SJCRH30 (cell line): ENCODE measurements at regions not wholly inside any gene's neighbourhood (a gene's known extent, or its start where the extent isn't known, plus 50 kb on each side); places are given as distances from the start of the nearest gene placed in this dataset.
"Not testable (repeated sequence)": the region's sequence is repeated elsewhere in the genome, so short reads cannot be mapped to it uniquely, and the experiment has no call there.

Experiments
- DNase-seq, 2 experiments: peaks; one replicate each; pipeline ENCODE4 v3.0.0-alpha.2; 2015 to 2020
- H3K27ac ChIP-seq: fragments of 250-450 bp; sonication (Bioruptor Pico); 2 replicates; pipeline ENCODE4 v1.5.1; 2020; ENCODE audit warnings: mild to moderate bottlenecking, moderate library complexity
- H3K27me3 ChIP-seq: fragments of 250-450 bp; sonication (Bioruptor Pico); 2 replicates; pipeline ENCODE4 v1.5.1; 2020; ENCODE audit warnings: mild to moderate bottlenecking, moderate library complexity
- H3K36me3 ChIP-seq: fragments of 250-450 bp; sonication (Bioruptor Pico); 2 replicates; pipeline ENCODE4 v1.5.1; 2020; ENCODE audit warnings: mild to moderate bottlenecking, moderate library complexity
- H3K4me1 ChIP-seq: fragments of 250-450 bp; sonication (Bioruptor Pico); 2 replicates; pipeline ENCODE4 v1.5.1; 2020; ENCODE audit warnings: mild to moderate bottlenecking, moderate library complexity
- H3K4me3 ChIP-seq: fragments of 250-450 bp; sonication (Bioruptor Pico); 2 replicates; pipeline ENCODE4 v1.5.1; 2020; ENCODE audit warnings: mild to moderate bottlenecking, moderate library complexity
- H3K9me3 ChIP-seq: fragments of 250-450 bp; sonication (Bioruptor Pico); replicated peaks from 2 replicates; pipeline ENCODE4 v1.5.1; 2020; ENCODE audit warnings: mild to moderate bottlenecking, moderate library complexity

DNA sequence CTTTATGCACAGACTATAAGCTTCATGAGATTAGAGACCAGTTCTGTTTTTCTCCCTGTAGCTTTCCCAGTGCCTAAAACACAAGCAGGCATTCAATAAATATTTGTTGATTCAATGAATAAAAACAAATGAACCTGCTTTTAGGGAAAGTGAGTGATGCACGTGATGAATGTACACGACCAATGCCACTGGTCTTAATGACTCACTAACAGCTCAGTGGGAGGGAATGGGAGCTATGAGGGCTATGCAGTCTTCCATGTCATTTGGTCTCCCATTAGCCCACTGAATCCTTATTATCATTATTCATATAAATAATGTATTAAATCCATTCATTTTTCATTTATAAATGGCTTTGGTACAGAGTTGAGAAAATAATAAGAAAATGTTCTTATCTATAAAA, 247.4 kb downstream of the FBXO8 start:
- Histone ChIP-seq H3K27me3 (no peaks in the 10 kb centered on the region), H3K27ac (no peak overlapping the region), H3K4me1 (no peaks in the 10 kb centered on the region), H3K4me3 (no peak overlapping the region), H3K36me3 (no peaks in the 10 kb centered on the region), H3K9me3 (no peaks in the 10 kb centered on the region)
- DNase-seq: no peak

DNA sequence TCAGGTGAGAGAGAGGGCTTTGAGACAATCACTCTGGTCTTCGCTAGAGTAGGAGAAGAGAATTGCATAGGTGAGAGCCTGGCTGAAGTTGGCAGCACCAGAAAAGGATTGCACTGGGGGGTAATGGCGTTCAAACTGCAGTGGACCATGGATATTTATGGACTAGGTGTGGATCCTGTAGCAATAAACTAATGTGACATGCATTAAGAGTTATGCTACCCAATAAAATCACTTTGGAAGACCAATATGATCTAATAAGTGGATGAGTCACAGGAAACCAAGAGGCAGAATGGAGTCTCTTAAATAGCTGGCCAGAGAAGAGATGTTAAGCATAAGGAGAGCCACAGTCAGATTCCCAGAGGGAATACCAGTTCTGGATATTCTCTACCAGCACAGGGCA, 259.8 kb downstream of the FBXO8 start:
- Histone ChIP-seq H3K4me3 (no peak overlapping the region), H3K36me3 (no peaks in the 10 kb centered on the region), H3K27me3 (no peaks in the 10 kb centered on the region), H3K27ac (no peak overlapping the region), H3K9me3 (no peaks in the 10 kb centered on the region), H3K4me1 (no peaks in the 10 kb centered on the region)
- no peak for DNase-seq

DNA sequence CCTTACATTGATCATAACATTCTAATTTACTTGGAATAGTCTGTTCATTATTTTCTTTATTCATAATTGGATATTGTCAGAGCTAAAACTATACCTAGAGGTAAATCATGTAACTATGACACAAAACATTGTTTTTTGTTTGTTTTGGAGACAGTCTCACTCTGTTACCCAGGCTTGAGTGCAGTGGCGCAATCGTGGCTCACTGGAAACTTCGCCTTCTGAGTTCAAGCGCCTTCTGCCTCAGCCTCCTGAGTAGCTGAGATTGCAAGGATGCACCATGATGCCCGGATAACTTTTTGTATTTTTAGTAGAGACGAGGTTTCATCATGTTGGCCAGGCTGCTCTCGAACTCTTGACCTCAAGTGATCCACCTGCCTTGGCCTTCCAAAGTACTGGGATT, 265.2 kb downstream of the FBXO8 start:
- no peaks in the 10 kb centered on the region for H3K9me3 ChIP-seq
- H3K36me3 ChIP-seq: no peaks in the 10 kb centered on the region
- H3K4me3 ChIP-seq: no peak overlapping the region
- H3K27me3 ChIP-seq: no peaks in the 10 kb centered on the region
- H3K27ac ChIP-seq: no peak overlapping the region
- no peaks in the 10 kb centered on the region for H3K4me1 ChIP-seq
- no peak for DNase-seq

DNA sequence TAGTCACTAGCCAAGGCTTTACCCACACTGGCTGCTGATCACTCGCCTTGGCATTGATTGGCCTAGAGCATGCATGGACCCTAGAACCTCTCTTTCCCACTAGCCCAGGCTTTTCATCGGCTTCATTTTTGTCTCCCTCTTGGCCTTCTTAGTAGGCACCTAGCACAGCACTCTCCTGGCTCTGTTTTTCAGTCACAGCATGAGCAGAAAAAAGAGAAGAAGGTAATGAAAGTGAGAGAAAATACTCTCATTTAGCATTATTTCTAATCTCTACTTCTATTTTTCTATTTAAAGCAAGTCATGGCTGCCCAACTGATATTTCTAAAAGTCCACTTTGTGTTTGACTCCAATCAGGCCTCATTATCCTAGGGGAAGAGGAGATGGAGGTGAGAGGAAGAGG, 267.2 kb downstream of the FBXO8 start:
- Histone ChIP-seq H3K36me3 (no peaks in the 10 kb centered on the region), H3K27ac (no peak overlapping the region), H3K27me3 (no peaks in the 10 kb centered on the region), H3K9me3 (no peaks in the 10 kb centered on the region), H3K4me3 (no peak overlapping the region), H3K4me1 (no peaks in the 10 kb centered on the region)
- no peak for DNase-seq

DNA sequence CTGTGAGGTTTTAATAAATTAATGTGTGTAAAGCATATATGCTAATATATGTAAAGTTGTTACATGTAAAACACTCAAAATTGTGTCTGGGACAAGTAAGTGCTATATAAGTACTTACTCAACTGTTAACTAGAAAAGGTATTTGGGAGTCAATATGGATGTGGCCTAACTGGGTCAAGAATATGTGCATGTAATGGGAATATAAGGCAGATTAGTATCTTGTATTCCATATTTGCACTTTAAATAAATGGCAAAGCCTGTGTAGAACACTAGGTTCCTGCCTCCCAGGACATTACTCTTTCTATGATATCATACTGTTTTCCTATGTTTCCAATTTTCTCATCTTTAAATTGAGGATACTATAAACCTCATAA, 270.6 kb downstream of the FBXO8 start:
- Histone ChIP-seq H3K27me3 (no peaks in the 10 kb centered on the region), H3K27ac (no peak overlapping the region)

DNA sequence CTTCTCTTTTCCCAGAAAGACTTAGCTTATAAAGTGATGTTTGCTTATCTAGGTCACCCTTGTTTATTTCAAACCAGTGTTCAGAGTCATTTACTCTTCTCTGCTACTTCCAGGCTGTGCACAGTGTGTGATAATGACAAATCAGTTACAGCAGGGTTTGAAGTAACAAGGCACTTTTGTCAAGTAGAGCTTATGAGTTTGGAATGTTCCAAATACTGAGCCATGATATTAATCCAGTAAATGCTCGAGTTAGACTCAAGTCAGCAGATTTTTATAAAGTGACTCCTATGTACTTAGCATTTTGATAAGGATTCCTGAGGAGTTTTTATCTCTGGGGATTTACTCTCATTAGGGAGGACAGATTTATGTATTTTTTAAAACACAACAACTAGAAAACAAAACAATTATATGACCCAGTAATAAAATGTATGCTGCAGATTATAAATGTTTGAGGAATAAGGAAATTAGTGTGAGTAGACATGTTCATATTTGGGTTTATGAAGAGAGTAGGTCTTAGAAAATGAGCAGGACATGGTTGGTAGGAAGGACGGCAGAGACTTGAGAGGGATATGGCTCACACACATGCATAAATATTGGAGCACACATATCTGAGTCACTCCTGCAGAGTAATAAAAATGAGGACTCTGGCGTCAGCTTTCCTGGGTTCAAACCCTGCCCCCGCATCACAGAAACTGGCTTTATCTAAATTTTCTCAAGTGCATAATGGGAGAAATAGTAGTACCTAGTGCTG, 271.2 kb downstream of the FBXO8 start:
- Histone ChIP-seq H3K27me3 (no peaks in the 10 kb centered on the region), H3K36me3 (no peaks in the 10 kb centered on the region), H3K4me3 (no peak overlapping the region), H3K27ac (no peak overlapping the region), H3K9me3 (no peaks in the 10 kb centered on the region), H3K4me1 (no peaks in the 10 kb centered on the region)
- DNase-seq: no peak

More for the DNA sequence above, 270.6 kb downstream of the FBXO8 start:
- Histone ChIP-seq H3K4me1 (no peaks in the 10 kb centered on the region), H3K36me3 (no peaks in the 10 kb centered on the region), H3K4me3 (no peak overlapping the region), H3K9me3 (no peaks in the 10 kb centered on the region)
- DNase-seq: no peak

DNA sequence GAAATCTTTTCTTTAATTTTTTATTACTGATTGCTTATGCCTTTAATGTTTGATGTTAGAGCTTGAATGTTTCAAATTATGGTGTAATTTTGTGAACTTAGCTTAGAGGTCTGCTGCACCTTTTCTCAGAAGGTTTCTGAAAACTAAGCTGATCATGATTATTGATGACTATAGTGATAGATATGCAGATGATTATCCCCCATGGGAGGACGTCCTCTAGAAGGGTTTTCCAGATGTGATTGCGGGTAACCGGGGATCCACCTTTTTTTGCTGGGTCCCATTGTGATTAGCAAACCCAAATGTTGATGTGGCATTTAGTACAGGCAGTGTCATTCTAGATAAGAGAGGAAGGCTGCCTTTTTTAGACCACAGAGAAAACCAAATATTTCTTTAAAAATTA, 272.9 kb downstream of the FBXO8 start:
- H3K4me1 ChIP-seq: no peaks in the 10 kb centered on the region
- H3K27ac ChIP-seq: no peak overlapping the region
- no peak overlapping the region for H3K4me3 ChIP-seq
- DNase-seq: no peak
- H3K36me3 ChIP-seq: no peaks in the 10 kb centered on the region
- no peaks in the 10 kb centered on the region for H3K27me3 ChIP-seq
- no peaks in the 10 kb centered on the region for H3K9me3 ChIP-seq

DNA sequence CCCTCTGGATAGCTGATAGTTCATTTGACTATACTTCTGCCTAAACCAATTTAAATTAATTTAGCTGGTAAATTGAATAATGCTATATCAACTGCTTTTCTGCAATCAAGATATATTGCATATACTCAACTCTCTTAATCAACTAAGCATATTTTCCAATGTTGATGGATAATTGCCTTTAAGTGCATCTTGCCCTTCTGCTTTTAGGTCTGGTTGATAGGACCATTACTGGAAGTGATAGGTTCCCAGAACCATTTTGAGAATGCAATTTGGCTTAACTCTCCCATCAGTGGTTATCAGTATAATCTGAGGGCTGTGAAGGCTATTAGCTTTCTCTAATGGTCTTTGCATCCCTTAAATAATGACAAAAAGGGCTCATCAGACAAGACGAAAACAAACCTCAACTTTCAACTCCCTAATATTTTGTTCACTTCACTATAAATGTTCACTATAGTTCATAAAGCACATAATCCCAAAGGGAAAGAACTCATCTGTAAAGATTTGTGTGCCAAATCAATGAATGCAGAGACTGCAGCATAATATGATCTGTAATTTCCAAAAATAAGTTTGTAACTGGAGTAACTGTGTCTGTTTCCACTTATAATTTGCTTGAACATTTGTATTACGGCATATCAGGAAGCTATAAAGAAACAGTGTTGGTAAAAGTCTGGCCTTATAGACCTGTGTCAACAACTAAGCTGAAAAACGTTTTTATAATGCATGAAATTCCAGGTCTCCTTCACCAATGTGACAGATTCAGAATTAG, 273.6 kb downstream of the FBXO8 start:
- no peaks in the 10 kb centered on the region for H3K36me3 ChIP-seq
- no peaks in the 10 kb centered on the region for H3K4me1 ChIP-seq
- no peaks in the 10 kb centered on the region for H3K9me3 ChIP-seq
- no peaks in the 10 kb centered on the region for H3K27me3 ChIP-seq
- DNase-seq: no peak
- no peak overlapping the region for H3K27ac ChIP-seq
- no peak overlapping the region for H3K4me3 ChIP-seq

DNA sequence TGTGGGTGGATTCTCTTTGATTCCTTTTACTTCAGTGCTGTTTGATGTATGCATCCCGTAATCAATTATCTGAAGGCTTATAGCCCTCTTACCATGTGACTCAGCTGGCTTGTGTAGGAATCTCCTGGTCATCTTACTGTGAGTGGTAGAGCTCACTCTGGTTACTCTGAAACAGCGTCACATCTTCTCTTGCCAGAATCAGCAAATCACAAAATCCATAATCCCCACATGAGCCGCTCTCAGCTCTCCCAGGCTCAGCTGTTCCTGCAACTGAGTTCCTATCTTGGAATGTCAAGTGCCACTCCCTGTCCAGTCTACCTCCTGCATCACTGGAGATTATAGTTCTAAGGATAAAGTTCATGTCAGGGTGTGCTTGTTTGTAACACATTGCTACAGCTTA, 278.0 kb downstream of the FBXO8 start:
- Histone ChIP-seq H3K4me1 (no peaks in the 10 kb centered on the region), H3K27me3 (no peaks in the 10 kb centered on the region), H3K4me3 (no peak overlapping the region), H3K9me3 (no peaks in the 10 kb centered on the region), H3K36me3 (no peaks in the 10 kb centered on the region), H3K27ac (no peak overlapping the region)
- DNase-seq: peak in 1 of 2 experiments; percentile 2

DNA sequence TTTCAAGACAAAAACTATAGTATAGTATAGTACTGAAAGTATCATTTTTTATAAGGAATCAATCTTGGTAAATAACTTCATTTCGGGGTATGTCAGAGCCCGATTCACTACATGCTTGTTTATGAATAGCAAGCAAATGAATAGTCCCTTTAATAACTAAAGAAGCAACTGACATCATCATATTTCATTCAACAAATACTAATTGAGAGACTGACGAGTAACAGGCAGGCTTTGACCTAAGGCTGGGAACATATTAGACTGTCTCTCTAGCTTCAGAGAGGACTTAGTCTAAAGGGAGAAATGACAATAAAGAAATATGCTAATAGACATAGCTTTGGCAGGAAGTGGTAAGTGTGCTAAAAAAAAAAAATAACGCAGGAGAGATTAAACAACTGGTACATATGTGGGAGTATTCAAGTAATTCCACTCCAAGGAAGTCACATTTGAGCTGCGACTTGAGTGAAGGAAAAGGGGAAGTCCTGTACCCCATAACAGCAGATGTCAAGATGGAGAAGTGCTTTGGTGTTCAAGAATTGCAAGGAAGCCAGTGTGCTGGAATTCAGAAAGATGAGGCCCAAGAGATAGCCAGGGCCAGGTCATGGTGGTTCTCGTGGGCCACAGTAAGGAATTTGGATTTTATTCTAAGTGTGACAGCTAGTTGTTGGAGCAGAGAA, 284.9 kb downstream of the FBXO8 start:
- Histone ChIP-seq H3K27ac (no peak overlapping the region), H3K27me3 (no peaks in the 10 kb centered on the region), H3K36me3 (no peaks in the 10 kb centered on the region), H3K4me3 (no peak overlapping the region), H3K4me1 (no peaks in the 10 kb centered on the region), H3K9me3 (no peaks in the 10 kb centered on the region)
- DNase-seq: no peak

DNA sequence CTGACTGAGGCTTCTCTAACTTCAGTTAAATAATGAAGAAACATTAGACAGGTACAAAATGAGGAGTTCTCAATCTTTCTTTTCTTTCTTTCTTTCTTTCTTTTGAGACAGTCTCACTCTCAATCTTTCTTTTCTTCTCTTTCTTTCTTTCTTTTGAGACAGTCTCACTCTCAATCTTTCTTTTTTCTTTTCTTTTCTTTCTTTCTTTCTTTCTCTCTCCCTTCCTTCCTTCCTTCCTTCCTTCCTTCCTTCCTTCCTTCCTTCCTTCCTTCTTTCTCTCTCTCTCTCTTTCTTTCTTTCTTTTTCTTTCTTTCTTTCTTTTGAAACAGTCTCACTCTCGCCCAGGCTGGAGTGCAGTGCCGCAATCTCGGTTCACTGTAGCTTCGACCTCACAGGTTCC, 287.7 kb downstream of the FBXO8 start:
- not testable (repeated sequence) for DNase-seq, H3K36me3 ChIP-seq, H3K9me3 ChIP-seq, H3K27me3 ChIP-seq, H3K27ac ChIP-seq, H3K4me1 ChIP-seq, H3K4me3 ChIP-seq

DNA sequence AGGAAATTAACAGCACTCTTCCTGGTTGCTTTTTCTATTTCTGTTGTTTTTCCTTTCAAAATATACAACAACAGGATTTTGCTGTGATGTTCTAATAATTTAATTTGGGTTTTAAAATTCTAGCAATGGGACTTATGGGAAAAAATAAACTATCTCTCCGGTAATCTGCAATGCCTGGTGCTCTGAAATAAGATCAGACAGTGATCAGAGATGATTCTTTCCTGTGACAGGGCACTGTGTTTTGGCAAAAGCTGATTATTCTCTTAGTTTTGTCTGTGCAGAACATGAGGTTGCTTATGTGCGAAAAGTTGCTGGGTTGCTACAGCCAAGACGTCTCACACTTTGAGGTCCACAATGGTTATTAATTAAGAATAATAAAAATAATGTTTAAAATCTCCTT, 291.7 kb downstream of the FBXO8 start:
- Histone ChIP-seq H3K27ac (no peak overlapping the region), H3K4me3 (no peak overlapping the region)

DNA sequence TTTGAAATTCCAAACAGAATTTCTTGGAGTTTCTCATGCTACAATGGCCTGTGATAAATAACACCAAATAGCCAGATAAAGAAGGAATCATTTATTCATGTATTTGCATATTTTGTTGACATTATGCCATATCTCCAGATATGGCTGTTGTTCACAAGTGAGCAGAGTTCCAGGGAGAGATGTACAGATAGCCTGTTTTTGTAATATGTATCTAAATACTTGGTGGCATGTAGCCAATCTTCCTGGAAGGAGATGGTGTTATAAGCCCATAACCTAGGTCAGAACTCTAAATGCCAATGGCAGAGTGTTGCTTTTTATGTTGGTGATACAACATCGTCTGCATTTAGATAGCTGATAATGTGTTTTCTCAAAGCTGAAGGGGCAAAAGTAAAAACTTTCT, 292.2 kb downstream of the FBXO8 start:
- Histone ChIP-seq H3K27me3 (no peaks in the 10 kb centered on the region), H3K36me3 (no peaks in the 10 kb centered on the region), H3K27ac (no peak overlapping the region), H3K9me3 (no peaks in the 10 kb centered on the region), H3K4me1 (no peaks in the 10 kb centered on the region), H3K4me3 (no peak overlapping the region)
- no peak for DNase-seq

More for the DNA sequence above, 291.7 kb downstream of the FBXO8 start:
- Histone ChIP-seq H3K9me3 (no peaks in the 10 kb centered on the region), H3K36me3 (no peaks in the 10 kb centered on the region), H3K27me3 (no peaks in the 10 kb centered on the region), H3K4me1 (no peaks in the 10 kb centered on the region)
- DNase-seq: no peak

DNA sequence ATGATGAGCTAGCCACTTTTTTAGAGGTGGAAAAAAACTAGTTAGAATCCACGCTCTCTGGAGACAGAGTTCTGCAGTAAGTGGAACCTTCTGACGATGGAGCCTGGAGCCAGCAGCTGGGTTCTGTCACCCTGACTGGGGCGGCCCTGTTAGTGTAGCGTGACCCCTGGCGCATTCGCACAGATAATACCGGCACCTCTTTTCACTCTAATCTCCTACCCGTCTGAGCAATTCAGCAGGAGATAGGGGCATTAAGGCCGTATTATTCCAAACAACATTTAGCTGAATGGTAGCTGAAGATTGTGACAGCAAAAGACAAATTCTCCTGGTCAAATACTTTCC, 292.6 kb downstream of the FBXO8 start:
- no peak for DNase-seq
- H3K27me3 ChIP-seq: no peaks in the 10 kb centered on the region
- no peak overlapping the region for H3K4me3 ChIP-seq
- no peaks in the 10 kb centered on the region for H3K36me3 ChIP-seq
- no peak overlapping the region for H3K27ac ChIP-seq
- no peaks in the 10 kb centered on the region for H3K9me3 ChIP-seq
- H3K4me1 ChIP-seq: no peaks in the 10 kb centered on the region

DNA sequence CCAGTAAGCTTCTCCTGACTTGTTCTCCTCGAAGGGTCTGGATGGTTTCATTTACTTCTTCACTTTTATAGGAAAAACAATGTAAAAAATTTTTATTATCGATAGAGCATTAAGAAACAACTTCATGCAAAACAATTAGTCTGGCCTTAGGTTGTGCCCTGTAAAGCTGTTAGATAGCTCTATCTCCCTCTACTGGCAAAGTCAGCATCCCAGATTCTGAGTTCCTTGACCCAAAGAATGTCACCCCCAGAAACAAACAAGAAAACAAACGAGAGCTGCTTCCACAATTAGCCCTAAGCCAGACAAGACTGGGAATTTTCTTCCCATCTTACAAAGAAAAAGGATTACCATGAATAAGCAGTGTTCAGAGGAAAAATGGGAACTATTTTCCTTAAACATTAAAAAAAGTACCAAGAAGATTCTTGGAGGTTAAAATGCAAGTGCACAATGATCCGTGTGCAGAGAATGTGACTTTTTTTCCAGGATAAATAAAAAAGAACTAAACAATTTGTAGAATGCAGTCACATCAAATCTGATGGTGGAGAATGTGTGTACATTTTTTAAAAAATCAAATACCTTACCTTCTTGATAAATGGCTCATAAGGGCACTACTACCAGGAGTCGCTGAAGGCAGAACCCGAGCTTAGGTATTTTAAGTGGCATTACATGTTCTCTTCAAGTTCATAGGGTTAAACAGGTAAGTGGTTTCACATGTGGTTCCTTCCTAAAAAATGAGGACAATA, 293.2 kb downstream of the FBXO8 start:
- peak in 1 of 2 experiments; percentile 9 for DNase-seq
- no peaks in the 10 kb centered on the region for H3K36me3 ChIP-seq
- no peaks in the 10 kb centered on the region for H3K9me3 ChIP-seq
- H3K4me1 ChIP-seq: no peaks in the 10 kb centered on the region
- H3K27ac ChIP-seq: no peak overlapping the region
- no peaks in the 10 kb centered on the region for H3K27me3 ChIP-seq
- no peak overlapping the region for H3K4me3 ChIP-seq
